ENCODE measurements at regions not wholly inside any gene's neighbourhood (a gene's known extent, or its start where the extent isn't known, plus 50 kb on each side); places are given as distances from the start of the nearest gene placed in this dataset.

- POLR2A ChIA-PET: no interaction called here
- Histone ChIP-seq H3K36me3 (replicated peaks in 1 of 2; ENCODE audit: control insufficient read depth in 1 of 2, insufficient read depth in 2 of 2, low read length in 1 of 2) (no peaks in the 10 kb centered on the region), H3K27ac (ENCODE audit: low read depth in 2 of 2, low read length in 1 of 2) (no peak overlapping the region), H3K9me2 (no peaks in the 10 kb centered on the region; the same call in 1 of the 2 replicates), H3K9me3 (no peaks in the 10 kb centered on the region), H3K9ac (no peak overlapping the region), H4K20me1 (ENCODE audit: insufficient read depth) (no peaks in the 10 kb centered on the region), H3K4me3 (ENCODE audit: low read depth in 2 of 2, low read length in 1 of 2) (no peak overlapping the region), H3K27me3 (ENCODE audit: insufficient read depth) (no peaks in the 10 kb centered on the region), H3F3A (replicated peaks; ENCODE audit: insufficient read depth) (no peaks in the 10 kb centered on the region), H2AFZ (ENCODE audit: low read depth) (no peak overlapping the region), H3K4me2 (no peak overlapping the region), H3K79me2 (ENCODE audit: insufficient read depth) (no peaks in the 10 kb centered on the region), H3K4me1 (ENCODE audit: control insufficient read depth in 1 of 2, insufficient read depth in 2 of 2, low read depth in 1 of 2, low read length in 1 of 2) (no peaks in the 10 kb centered on the region)
- DNase-seq: no peak
- WGBS (ENCODE audit: low lambda C conversion rate): 8% methylated on average over 2 of the region's 2 CpGs
- CTCF ChIA-PET: no interaction called here
- no peak for TF ChIP-seq RAD21 (IDR thresholded peaks at IDR 0.05; ENCODE audit: low read length)
- no peak for TF ChIP-seq FOXM1 (IDR thresholded peaks at IDR 0.05; ENCODE audit: low read depth)
Measured at GRCh38 chr2:35293261-35293660, 1062.3 kb upstream of the CRIM1 start.

- ChIA-PET CTCF (no interaction called here), POLR2A (no interaction called here)
- TF ChIP-seq RFX5 (IDR thresholded peaks at IDR 0.05; ENCODE audit: low read length) (no peak), ELF1 (IDR thresholded peaks at IDR 0.05) (no peak), NFIC (IDR thresholded peaks at IDR 0.05; ENCODE audit: borderline replicate concordance) (no peak), MAX (IDR thresholded peaks at IDR 0.05; ENCODE audit: low read depth) (no peak), FOSL2 (IDR thresholded peaks at IDR 0.05; ENCODE audit: borderline replicate concordance, low read depth) (no peak), EZH2phosphoT487 (IDR thresholded peaks at IDR 0.05; ENCODE audit: borderline replicate concordance, low read depth) (no peak), TCF12 (IDR thresholded peaks at IDR 0.05) (no peak), MEF2A (IDR thresholded peaks at IDR 0.05; ENCODE audit: borderline replicate concordance, low read depth) (no peak), PBX3 (IDR thresholded peaks at IDR 0.05) (no peak), MXI1 (IDR thresholded peaks at IDR 0.05; ENCODE audit: low read depth, low read length) (no peak), GATA2 (CRISPR knock-in tag; IDR thresholded peaks at IDR 0.05) (no peak), TEAD4 (IDR thresholded peaks at IDR 0.05; ENCODE audit: borderline replicate concordance, insufficient read depth) (no peak), IRF3 (IDR thresholded peaks at IDR 0.05; ENCODE audit: low read depth, low read length) (no peak), RCOR1 (IDR thresholded peaks at IDR 0.05; ENCODE audit: low read length) (no peak)
- Histone ChIP-seq H4K20me1 (ENCODE audit: insufficient read depth) (no peaks in the 10 kb centered on the region), H3K27me3 (ENCODE audit: insufficient read depth) (no peaks in the 10 kb centered on the region), H3K36me3 (replicated peaks in 1 of 2; ENCODE audit: control insufficient read depth in 1 of 2, insufficient read depth in 2 of 2, low read length in 1 of 2) (no peaks in the 10 kb centered on the region), H2AFZ (ENCODE audit: low read depth) (no peak overlapping the region), H3K4me2 (no peak overlapping the region), H3K9ac (no peak overlapping the region), H3K79me2 (ENCODE audit: insufficient read depth) (no peaks in the 10 kb centered on the region), H3K9me3 (no peaks in the 10 kb centered on the region), H3K9me2 (no peaks in the 10 kb centered on the region; the same call in 1 of the 2 replicates), H3K27ac (ENCODE audit: low read depth in 2 of 2, low read length in 1 of 2) (no peak overlapping the region), H3F3A (replicated peaks; ENCODE audit: insufficient read depth) (no peaks in the 10 kb centered on the region), H3K4me1 (ENCODE audit: control insufficient read depth in 1 of 2, insufficient read depth in 2 of 2, low read depth in 1 of 2, low read length in 1 of 2) (no peaks in the 10 kb centered on the region), H3K4me3 (ENCODE audit: low read depth in 2 of 2, low read length in 1 of 2) (no peak overlapping the region)
- 0% methylated on average over 2 of the region's 2 CpGs for WGBS (ENCODE audit: low lambda C conversion rate)
- DNase-seq: no peak
Measured at GRCh38 chr2:35292199-35292598, 1063.4 kb upstream of the CRIM1 start.

Measured in SK-N-SH (cell line).